Ascending aorta (tissue), 2 donors: ENCODE measurements at regions not wholly inside any gene's neighbourhood (a gene's known extent, or its start where the extent isn't known, plus 50 kb on each side); places are given as distances from the start of the nearest gene placed in this dataset.

Experiments used
- DNase-seq, 2 donors: peaks; one replicate each; pipeline ENCODE4 v3.0.0-alpha.2; 2019; ENCODE audit warnings: low spot score in 2 of 2
- H3K27ac ChIP-seq, 2 donors: fragments of 200-600 bp; sonication (generic); one replicate each; pipeline ENCODE4 v1.5.1; 2016 to 2017; ENCODE audit warnings: mild to moderate bottlenecking in 1 of 2
- H3K27me3 ChIP-seq: fragments of 200-600 bp; sonication (generic); one replicate; pipeline ENCODE4 v1.5.1; 2017
- H3K36me3 ChIP-seq, 2 donors: fragments of 200-600 bp; sonication (generic); one replicate each; pipeline ENCODE4 v1.5.1; 2016
- H3K4me1 ChIP-seq, 2 donors: fragments of 200-600 bp; sonication (generic); one replicate each; pipeline ENCODE4 v1.5.1; 2016 to 2017; ENCODE audit warnings: mild to moderate bottlenecking in 1 of 2
- H3K4me3 ChIP-seq, 2 donors: fragments of 200-600 bp; sonication (generic); one replicate each; pipeline ENCODE4 v1.5.1; 2016 to 2017; ENCODE audit warnings: mild to moderate bottlenecking in 1 of 2
- H3K9me3 ChIP-seq, 2 donors: fragments of 200-600 bp; sonication (generic); one replicate each; pipeline ENCODE4 v1.5.1; 2016
- intact Hi-C: fragments of 100-400 bp; cut with DNase I; formaldehyde crosslinking; loops from one replicate; pipeline ENCODE4 v1.15.1; 2023
- TF ChIP-seq, protein P1 (sequence below), 3 experiments: fragments of 200-600 bp in 2 of 3; fragments of 450-650 bp in 1 of 3; sonication (generic) in 2 of 3; IDR thresholded peaks; one replicate each; pipeline ENCODE4 v1.5.1; 2016 to 2019; ENCODE audit warnings: antibody characterized with exemption in 3 of 3, mild to moderate bottlenecking in 1 of 3, moderate library complexity in 1 of 3

- Histone ChIP-seq H3K4me3 (no peak overlapping the region), H3K4me1 (no peaks in the 10 kb centered on the region), H3K27ac (no peak overlapping the region), H3K36me3 (no peaks in the 10 kb centered on the region), H3K9me3 (no peaks in the 10 kb centered on the region), H3K27me3 (no peaks in the 10 kb centered on the region)
- intact Hi-C loops, result no loop called here
- TF ChIP-seq, protein P1, sequence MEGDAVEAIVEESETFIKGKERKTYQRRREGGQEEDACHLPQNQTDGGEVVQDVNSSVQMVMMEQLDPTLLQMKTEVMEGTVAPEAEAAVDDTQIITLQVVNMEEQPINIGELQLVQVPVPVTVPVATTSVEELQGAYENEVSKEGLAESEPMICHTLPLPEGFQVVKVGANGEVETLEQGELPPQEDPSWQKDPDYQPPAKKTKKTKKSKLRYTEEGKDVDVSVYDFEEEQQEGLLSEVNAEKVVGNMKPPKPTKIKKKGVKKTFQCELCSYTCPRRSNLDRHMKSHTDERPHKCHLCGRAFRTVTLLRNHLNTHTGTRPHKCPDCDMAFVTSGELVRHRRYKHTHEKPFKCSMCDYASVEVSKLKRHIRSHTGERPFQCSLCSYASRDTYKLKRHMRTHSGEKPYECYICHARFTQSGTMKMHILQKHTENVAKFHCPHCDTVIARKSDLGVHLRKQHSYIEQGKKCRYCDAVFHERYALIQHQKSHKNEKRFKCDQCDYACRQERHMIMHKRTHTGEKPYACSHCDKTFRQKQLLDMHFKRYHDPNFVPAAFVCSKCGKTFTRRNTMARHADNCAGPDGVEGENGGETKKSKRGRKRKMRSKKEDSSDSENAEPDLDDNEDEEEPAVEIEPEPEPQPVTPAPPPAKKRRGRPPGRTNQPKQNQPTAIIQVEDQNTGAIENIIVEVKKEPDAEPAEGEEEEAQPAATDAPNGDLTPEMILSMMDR (IDR thresholded peaks at IDR 0.05), result no peak
- DNase-seq, result no peak
These were observed 350.3 kb downstream of the LRATD1 start for GRCh38 chr2:14982790-14983189.

- Histone ChIP-seq H3K27me3 (no peaks in the 10 kb centered on the region), H3K27ac (no peak overlapping the region), H3K4me1 (no peaks in the 10 kb centered on the region), H3K4me3 (no peak overlapping the region), H3K9me3 (no peaks in the 10 kb centered on the region), H3K36me3 (no peaks in the 10 kb centered on the region)
- TF ChIP-seq, protein P1 (IDR thresholded peaks at IDR 0.05), result no peak
- intact Hi-C loops, result no loop called here
- DNase-seq, result no peak
These were observed 356.1 kb downstream of the LRATD1 start for GRCh38 chr2:14988600-14988999.

DNA sequence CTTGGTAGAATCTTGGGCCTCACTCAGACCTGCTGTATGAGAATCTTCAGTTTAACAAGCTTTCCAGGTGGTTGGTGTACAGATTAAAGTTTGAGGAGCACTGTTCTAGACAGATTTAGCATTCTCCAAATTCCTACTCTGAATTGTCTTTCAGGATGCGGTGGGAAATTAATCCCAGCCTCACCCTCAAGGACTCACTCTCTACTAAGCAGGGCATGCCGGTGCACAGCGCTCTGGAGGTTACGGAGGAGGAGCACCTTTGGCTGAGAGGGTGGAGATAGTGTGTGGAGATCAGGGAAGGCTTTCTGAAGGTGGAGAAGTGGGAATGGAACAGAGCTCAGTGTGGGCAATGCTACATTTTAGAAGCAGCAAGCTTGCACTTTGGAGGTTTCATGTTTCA, 359.2 kb downstream of the LRATD1 start:
- intact Hi-C loops, result no loop called here
- TF ChIP-seq, protein P1 (IDR thresholded peaks at IDR 0.05), result no peak
- no peaks in the 10 kb centered on the region for H3K27me3 ChIP-seq
- DNase-seq, result no peak
- no peak overlapping the region for H3K27ac ChIP-seq
- H3K4me1 ChIP-seq, result no peaks in the 10 kb centered on the region
- H3K36me3 ChIP-seq, result no peaks in the 10 kb centered on the region
- no peak overlapping the region for H3K4me3 ChIP-seq
- no peaks in the 10 kb centered on the region for H3K9me3 ChIP-seq

DNA sequence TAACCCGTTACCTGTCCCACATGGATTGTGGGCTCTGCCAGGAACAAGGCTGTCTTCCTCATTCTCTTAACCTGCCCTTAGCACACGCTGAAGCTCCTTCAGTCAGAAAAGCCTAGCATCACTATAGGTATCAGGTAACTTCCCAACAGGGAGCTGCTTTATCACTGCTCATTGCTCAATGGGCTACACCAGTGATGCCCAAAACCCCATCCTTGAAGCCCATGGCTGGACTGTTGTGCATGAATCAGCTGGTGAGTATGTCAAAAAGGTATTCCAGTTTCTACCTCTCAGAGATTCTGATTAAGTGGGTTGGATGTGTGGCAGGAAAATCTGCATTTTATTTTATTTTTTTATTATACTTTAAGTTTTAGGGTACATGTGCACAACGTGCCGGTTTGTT, 362.2 kb downstream of the LRATD1 start:
- Histone ChIP-seq H3K27me3 (no peaks in the 10 kb centered on the region), H3K27ac (no peak overlapping the region), H3K4me1 (no peaks in the 10 kb centered on the region), H3K9me3 (no peaks in the 10 kb centered on the region), H3K4me3 (no peak overlapping the region), H3K36me3 (no peaks in the 10 kb centered on the region)
- intact Hi-C loops, result no loop called here
- TF ChIP-seq, protein P1 (IDR thresholded peaks at IDR 0.05), result no peak
- DNase-seq, result no peak

DNA sequence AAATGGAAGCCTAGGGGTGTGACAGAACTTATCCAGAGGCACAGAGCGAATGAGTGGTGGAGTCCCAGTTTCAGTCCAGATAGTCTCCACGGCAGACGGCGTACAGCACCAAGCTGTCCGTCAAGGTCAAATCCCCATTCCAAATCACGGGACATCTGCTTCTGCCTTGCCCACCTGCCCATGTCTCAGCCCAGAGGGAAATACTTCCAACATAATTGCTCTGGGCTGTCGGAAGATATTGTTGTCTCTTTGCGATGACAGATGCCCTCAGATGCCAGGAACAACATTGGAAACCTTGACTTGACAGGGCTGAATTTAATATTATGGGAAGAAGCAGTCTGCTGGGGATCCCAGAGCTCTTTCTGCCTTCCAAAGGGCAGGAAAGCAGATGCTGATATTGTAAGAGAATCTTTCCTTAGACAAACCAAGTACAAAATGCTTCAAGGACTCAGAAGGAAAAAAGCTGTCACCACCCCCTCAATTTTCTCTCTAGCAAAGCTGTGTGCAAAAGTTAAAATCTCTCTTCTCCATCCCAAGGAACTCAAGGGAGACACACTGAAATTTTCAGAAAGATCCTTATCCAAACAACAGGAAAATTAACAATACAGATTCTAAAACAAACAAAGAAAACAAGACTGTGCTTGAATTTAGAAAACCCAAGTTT, 364.0 kb downstream of the LRATD1 start:
- TF ChIP-seq, protein P1 (IDR thresholded peaks at IDR 0.05), result no peak
- intact Hi-C loops, result no loop called here
- Histone ChIP-seq H3K4me3 (no peak overlapping the region), H3K27ac (no peak overlapping the region), H3K27me3 (no peaks in the 10 kb centered on the region), H3K9me3 (no peaks in the 10 kb centered on the region), H3K4me1 (no peaks in the 10 kb centered on the region), H3K36me3 (no peaks in the 10 kb centered on the region)
- no peak for DNase-seq

DNA sequence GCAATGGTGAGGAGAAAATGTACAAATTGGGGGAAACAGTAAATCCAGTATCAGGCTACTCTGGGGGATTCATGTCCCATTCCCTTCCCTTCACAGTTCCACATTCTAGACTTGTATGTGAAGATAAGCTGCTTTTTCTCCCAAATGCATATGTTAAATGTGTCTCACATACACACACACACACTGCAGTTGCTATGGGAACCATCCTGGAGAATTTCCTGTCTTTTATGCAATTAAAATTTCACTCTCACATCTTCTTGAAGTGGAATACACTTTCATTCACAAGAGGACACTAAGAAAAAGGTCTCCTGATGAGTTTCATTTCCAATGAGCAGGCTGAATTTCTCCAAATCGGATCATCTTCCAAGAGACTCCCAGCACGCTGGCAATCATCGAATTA, 366.0 kb downstream of the LRATD1 start:
- Histone ChIP-seq H3K4me3 (no peak overlapping the region), H3K4me1 (no peaks in the 10 kb centered on the region), H3K27me3 (no peaks in the 10 kb centered on the region), H3K36me3 (no peaks in the 10 kb centered on the region), H3K9me3 (no peaks in the 10 kb centered on the region), H3K27ac (no peak overlapping the region)
- TF ChIP-seq, protein P1 (IDR thresholded peaks at IDR 0.05), result no peak
- intact Hi-C loops, result no loop called here
- DNase-seq, result no peak
